ENCODE measurements at regions not wholly inside any gene's neighbourhood (a gene's known extent, or its start where the extent isn't known, plus 50 kb on each side); places are given as distances from the start of the nearest gene placed in this dataset.

- DNase-seq (ENCODE audit: missing footprints) = no peak
- ATAC-seq = no peak
- intact Hi-C loops (cut with DNase I) = no loop called here
Measured at GRCh38 chr1:184919892-184920291, 54.4 kb downstream of the NIBAN1 start.

GRCh38 chr1:184915463-184916090 lies 58.7 kb downstream of the NIBAN1 start:
- intact Hi-C loops (cut with DNase I) = no loop called here
- ATAC-seq (no peak), DNase-seq (ENCODE audit: missing footprints) (no peak)

GRCh38 chr1:184914149-184914548 lies 60.2 kb downstream of the NIBAN1 start:
- DNase-seq (ENCODE audit: missing footprints) = no peak
- no peak for ATAC-seq
- intact Hi-C loops (cut with DNase I) = no loop called here

GRCh38 chr1:184912392-184912791 lies 61.9 kb downstream of the NIBAN1 start:
- no peak for ATAC-seq
- no peak for DNase-seq (ENCODE audit: missing footprints)
- intact Hi-C loops (cut with DNase I) = no loop called here

GRCh38 chr1:184911830-184912229 lies 62.5 kb downstream of the NIBAN1 start:
- intact Hi-C loops (cut with DNase I) = no loop called here
- DNase-seq (ENCODE audit: missing footprints) (no peak), ATAC-seq (no peak)

GRCh38 chr1:184911103-184911745 lies 63.1 kb downstream of the NIBAN1 start:
- DNase-seq (ENCODE audit: missing footprints) = no peak
- intact Hi-C loops (cut with DNase I) = no loop called here
- no peak for ATAC-seq

- intact Hi-C loops (cut with DNase I) = no loop called here
- peak; percentile 77 for DNase-seq (ENCODE audit: missing footprints)
- peak; percentile 84 for ATAC-seq
Measured at GRCh38 chr1:184910691-184911091, 63.6 kb downstream of the NIBAN1 start.

GRCh38 chr1:184910005-184910404 lies 64.3 kb downstream of the NIBAN1 start:
- ATAC-seq = no peak
- intact Hi-C loops (cut with DNase I) = no loop called here

GRCh38 chr1:184909019-184909418 lies 65.3 kb downstream of the NIBAN1 start:
- no peak for DNase-seq (ENCODE audit: missing footprints)
- no peak for ATAC-seq
- intact Hi-C loops (cut with DNase I) = no loop called here

More at GRCh38 chr1:184910005-184910404, 64.3 kb downstream of the NIBAN1 start:
- no peak for DNase-seq (ENCODE audit: missing footprints)

- intact Hi-C loops (cut with DNase I) = no loop called here
- no peak for ATAC-seq
Measured at GRCh38 chr1:184908506-184908905, 65.8 kb downstream of the NIBAN1 start.

GRCh38 chr1:184907500-184907899 lies 66.8 kb downstream of the NIBAN1 start:
- ATAC-seq (no peak), DNase-seq (ENCODE audit: missing footprints) (no peak)
- intact Hi-C loops (cut with DNase I) = no loop called here

More at GRCh38 chr1:184908506-184908905, 65.8 kb downstream of the NIBAN1 start:
- DNase-seq (ENCODE audit: missing footprints) = no peak

- intact Hi-C loops (cut with DNase I) = no loop called here
- no peak for DNase-seq (ENCODE audit: missing footprints)
- no peak for ATAC-seq
Measured at GRCh38 chr1:184906761-184907160, 67.5 kb downstream of the NIBAN1 start.

- no peak for DNase-seq (ENCODE audit: missing footprints)
- intact Hi-C loops (cut with DNase I) = no loop called here
- no peak for ATAC-seq
Measured at GRCh38 chr1:184905601-184906322, 68.5 kb downstream of the NIBAN1 start.

GRCh38 chr1:184903111-184903692 lies 71.1 kb downstream of the NIBAN1 start:
- ATAC-seq (peak; percentile 45), DNase-seq (ENCODE audit: missing footprints) (no peak)
- intact Hi-C loops (cut with DNase I) = no loop called here

GRCh38 chr1:184900507-184900906 lies 73.8 kb downstream of the NIBAN1 start:
- intact Hi-C loops (cut with DNase I) = no loop called here
- no peak for ATAC-seq

GRCh38 chr1:184896000-184896399 lies 78.3 kb downstream of the NIBAN1 start:
- intact Hi-C loops (cut with DNase I) = no loop called here

More at GRCh38 chr1:184900507-184900906, 73.8 kb downstream of the NIBAN1 start:
- DNase-seq (ENCODE audit: missing footprints) = no peak

GRCh38 chr1:184895086-184895485 lies 79.2 kb downstream of the NIBAN1 start:
- ATAC-seq (no peak), DNase-seq (ENCODE audit: missing footprints) (no peak)
- intact Hi-C loops (cut with DNase I) = no loop called here

More at GRCh38 chr1:184896000-184896399, 78.3 kb downstream of the NIBAN1 start:
- ATAC-seq (no peak), DNase-seq (ENCODE audit: missing footprints) (no peak)

GRCh38 chr1:184893695-184894094 lies 80.6 kb downstream of the NIBAN1 start:
- no peak for ATAC-seq
- DNase-seq (ENCODE audit: missing footprints) = no peak
- intact Hi-C loops (cut with DNase I) = loop anchor here (5.0 kb wide), 2 partner anchors 66 to 79 kb away; partner anchors contain the start of gene NIBAN1

- ATAC-seq = no peak
- intact Hi-C loops (cut with DNase I) = loop anchor here (5.0 kb wide), 2 partner anchors 65 to 80 kb away; partner anchors contain the start of gene NIBAN1
- no peak for DNase-seq (ENCODE audit: missing footprints)
Measured at GRCh38 chr1:184892116-184892515, 82.2 kb downstream of the NIBAN1 start.
